ENCODE measurements at regions not wholly inside any gene's neighbourhood (a gene's known extent, or its start where the extent isn't known, plus 50 kb on each side); places are given as distances from the start of the nearest gene placed in this dataset.

DNA sequence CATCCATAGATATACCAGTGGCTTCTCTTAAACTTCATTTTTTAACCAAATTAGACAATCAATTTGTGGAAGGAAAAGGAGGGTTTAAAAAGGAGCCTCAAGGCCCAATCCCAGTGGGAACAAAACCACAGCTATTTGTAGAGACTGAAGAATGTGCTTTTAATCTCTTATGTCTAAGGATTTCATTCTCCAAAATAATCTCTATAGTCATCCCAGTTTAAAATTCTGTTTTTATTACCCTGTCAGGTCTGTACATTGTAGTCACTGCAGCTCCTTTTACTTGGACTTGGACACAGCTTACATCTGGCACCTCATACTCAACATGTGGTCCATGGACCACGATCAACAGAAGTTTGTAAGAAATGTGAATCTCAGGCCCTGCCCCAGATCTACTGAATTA, 152.1 kb upstream of the STMND1 start:
- TF ChIP-seq, protein P1, sequence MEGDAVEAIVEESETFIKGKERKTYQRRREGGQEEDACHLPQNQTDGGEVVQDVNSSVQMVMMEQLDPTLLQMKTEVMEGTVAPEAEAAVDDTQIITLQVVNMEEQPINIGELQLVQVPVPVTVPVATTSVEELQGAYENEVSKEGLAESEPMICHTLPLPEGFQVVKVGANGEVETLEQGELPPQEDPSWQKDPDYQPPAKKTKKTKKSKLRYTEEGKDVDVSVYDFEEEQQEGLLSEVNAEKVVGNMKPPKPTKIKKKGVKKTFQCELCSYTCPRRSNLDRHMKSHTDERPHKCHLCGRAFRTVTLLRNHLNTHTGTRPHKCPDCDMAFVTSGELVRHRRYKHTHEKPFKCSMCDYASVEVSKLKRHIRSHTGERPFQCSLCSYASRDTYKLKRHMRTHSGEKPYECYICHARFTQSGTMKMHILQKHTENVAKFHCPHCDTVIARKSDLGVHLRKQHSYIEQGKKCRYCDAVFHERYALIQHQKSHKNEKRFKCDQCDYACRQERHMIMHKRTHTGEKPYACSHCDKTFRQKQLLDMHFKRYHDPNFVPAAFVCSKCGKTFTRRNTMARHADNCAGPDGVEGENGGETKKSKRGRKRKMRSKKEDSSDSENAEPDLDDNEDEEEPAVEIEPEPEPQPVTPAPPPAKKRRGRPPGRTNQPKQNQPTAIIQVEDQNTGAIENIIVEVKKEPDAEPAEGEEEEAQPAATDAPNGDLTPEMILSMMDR (optimal IDR thresholded peaks at IDR 0.05 in 1 of 3, IDR thresholded peaks at IDR 0.05 in 1 of 3, conservative IDR thresholded peaks at IDR 0.05 in 1 of 3; ENCODE audit: extremely low read depth in 1 of 3, insufficient read depth in 2 of 3, low read length in 3 of 3): no peak
- no peak for TF ChIP-seq EZH2 (IDR thresholded peaks at IDR 0.05; ENCODE audit: low read length)
